ENCODE measurements at regions not wholly inside any gene's neighbourhood (a gene's known extent, or its start where the extent isn't known, plus 50 kb on each side); places are given as distances from the start of the nearest gene placed in this dataset.
"Not testable (repeated sequence)": the region's sequence is repeated elsewhere in the genome, so short reads cannot be mapped to it uniquely, and the experiment has no call there.

- DNase-seq, result no peak
Observed at GRCh38 chr6:167392631-167393316, 67.9 kb downstream of the TTLL2 start.

GRCh38 chr6:167393731-167394130 lies 68.8 kb downstream of the TTLL2 start:
- DNase-seq, result no peak

DNA sequence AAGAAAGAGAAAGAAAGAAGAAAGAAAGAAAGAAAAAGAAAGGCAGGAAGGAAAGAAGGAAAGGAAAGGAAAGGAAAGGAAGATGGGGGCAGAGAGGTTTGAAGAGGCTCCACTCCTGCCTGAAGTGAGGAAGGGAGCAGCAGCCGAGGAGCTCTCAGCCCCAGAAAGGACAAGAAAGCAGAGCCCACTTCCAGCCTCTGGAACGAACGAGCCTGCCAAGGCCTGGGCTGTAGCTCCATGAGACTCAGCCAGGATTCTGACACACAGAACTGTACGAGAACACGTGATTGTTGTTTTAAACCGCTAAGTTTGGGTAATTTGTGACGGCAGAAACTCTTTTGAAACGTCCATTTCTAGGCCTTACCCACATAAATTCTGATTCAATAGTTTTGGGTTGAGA lies 69.5 kb downstream of the TTLL2 start:
- no peak for DNase-seq

DNA sequence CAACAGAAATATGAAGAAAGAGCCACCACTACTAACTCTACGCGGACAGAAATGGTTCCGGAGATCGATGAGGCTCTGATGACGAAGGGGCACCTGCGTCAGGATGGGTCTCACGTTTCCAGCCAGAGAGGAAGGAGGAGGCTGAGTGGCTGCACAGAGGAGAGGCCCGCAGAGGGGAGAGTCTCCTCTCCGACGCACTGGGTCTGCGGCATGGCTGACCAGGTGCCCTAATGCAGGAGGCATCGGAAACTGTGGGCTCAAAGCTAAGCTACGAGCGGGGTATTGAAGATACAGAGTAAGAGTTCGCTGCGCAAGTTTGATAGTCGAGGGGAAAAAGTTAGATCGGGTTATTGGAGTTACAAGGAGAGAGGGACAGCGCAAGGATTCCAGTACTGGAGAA lies 69.9 kb downstream of the TTLL2 start:
- DNase-seq, result no peak

GRCh38 chr6:167396068-167396658 lies 71.3 kb downstream of the TTLL2 start:
- no peak for DNase-seq

DNA sequence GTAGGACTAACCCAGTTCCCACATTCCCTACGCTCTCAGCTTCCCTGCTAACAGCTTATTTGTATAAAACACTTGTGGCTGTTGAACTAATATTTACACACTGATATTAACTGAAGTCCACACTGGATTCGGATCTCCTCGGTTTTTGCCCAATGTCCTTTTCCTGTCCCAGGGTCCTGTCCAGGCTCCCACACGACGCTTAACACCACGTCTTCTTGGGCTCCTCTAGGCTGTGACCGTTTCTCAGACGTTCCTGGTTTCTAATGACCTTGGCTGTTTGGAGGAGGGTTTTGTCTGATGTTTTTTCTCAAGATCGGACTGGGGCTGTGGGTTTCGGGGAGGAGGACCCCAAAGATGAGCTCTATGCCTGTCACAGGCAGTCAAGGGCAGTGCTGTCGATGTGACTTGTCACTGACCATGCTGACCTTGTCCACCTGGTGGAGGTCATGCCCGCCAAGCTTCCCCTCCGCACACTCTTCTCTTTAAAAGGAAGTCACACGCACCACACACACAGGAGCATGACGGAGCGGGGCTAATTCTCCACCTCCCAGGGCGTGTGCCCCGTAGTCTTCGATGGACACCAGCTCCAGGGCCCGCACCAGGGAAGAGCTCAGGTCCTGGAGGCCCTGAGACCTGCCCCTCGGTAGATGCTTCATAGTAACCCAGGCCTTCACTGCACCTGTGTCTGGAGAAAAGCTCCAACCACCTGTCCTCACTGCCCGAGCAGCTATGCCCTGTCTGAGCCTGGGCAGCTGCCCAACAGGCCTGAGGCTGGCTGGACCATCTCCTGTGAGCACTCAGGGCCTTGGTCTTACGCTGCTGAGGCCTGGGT lies 72.0 kb downstream of the TTLL2 start:
- DNase-seq, result no peak

DNA sequence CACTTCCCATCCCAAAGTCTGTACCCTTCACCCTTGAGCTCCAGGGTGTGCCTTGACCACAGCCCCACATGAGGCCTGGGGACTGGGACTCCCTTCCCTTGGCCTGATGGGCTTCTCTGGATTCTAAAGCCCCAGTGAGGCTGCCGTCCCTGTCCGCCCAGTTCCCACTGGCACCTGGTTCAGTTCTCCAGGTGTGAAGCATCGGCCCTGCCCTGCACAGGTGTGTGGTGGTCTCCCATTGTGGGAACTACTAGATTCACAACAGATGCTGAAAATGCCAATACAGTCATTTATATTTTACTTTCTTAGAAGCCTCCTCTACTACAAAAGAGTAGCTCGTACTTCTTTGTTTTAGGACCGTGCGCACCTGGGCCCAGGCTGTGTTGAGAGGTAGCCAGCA lies 72.8 kb downstream of the TTLL2 start:
- no peak for DNase-seq

GRCh38 chr6:167398214-167399050 lies 73.5 kb downstream of the TTLL2 start:
- DNase-seq, result no peak

DNA sequence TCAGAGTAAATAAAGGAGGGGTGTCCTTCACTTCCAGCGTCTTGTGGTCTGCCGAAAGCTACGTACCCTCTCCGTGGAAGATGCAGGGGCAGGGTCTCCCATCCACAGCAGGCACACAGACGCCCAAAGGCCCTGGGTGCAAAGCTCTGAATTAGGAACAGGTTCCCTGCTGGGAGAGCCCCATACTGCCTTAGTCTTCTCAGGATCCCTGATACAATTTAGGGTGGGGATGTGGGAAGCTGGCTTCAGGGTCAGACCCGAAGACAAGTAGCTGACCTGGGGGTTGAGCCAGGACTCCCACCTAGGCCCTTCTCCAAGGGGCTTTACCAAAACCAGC lies 74.1 kb downstream of the TTLL2 start:
- DNase-seq, result no peak

- DNase-seq, result no peak
Observed at GRCh38 chr6:167399599-167399998, 74.7 kb downstream of the TTLL2 start.

DNA sequence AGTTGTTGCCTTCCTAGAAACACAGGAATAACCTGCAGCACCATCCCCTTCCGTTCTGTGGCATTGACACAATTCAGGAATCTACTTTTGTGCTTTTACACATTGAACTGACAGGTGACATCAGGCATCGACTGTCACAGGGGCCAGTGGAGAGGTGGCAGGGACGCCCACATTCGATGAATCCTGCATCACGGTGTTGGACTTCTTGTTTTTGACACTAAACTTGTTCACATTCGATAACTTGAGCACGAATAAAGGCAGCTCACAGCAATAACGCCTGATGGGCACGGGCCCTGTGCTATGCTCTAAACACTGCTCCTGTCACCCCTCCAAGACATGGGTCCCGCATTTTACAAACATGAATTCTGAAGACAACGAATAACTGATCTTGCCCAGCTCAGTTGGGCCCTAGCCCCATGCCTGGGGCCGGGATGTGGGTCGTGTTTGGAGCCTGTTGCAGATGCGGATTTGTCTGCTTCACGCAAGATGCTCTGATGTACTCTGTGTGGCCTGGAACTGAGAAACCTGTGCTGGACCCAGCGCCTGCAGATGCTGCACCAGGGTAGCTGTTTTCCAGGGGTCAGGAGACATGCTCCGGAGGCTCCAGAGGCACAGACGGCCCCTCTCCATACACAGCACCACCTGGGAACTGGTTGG lies 75.7 kb downstream of the TTLL2 start:
- DNase-seq, result no peak

DNA sequence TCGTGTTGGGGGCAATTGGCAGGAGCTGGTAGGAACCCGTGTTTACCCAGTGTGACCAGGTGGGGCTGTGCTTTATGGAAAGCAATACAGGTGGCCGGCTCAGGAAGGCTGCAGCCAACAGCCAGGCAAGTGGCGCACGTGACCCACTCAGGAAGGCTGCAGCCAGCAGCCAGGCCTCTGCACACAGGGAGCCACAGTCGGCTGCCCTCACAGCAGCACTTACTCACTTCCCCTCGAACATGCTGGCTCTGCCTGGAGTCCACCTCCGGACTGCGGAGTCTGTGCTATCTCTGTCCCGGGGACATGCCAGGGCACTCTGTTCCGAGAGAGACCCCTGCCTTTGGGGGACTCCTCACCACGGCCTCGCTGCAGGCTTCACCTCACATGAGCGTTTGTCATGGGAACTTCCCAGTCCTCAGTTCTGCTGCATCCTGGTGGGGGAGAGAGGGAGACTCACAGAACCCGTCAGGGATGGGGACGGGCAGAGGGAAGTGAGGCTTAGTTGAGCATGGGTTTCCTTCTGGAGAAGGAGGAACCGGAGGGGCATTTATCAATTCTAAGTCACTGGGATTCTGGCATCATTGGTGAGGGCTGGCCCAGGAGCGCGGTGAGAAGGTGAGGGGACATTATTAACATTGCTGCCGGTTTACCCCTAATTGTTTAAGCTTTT lies 76.8 kb downstream of the TTLL2 start:
- DNase-seq, result no peak

DNA sequence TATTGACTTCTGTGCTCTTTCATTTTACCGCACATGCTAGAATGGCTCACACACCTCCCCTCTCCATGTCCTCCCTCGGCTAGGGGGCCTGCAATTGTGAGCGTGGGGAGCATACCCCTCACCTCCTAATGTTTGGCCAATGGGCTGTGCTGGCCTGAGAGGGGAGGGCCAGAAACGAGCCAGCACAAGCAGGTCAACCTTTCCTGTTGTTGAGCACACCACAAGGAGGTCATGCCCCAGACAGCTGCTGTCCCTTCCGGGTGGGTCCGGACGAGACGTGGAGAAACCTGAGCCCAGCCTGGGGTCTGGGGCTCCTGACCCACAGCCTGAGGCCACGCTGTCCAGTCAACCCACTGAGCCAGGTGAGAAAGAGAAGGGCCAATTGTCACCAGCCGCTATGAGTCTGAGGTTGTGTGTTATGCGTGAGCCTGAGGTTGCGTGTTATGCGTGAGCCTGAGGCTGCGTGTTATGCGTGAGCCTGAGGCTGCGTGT lies 77.4 kb downstream of the TTLL2 start:
- no peak for DNase-seq

GRCh38 chr6:167403427-167403826 lies 78.5 kb downstream of the TTLL2 start:
- no peak for DNase-seq

DNA sequence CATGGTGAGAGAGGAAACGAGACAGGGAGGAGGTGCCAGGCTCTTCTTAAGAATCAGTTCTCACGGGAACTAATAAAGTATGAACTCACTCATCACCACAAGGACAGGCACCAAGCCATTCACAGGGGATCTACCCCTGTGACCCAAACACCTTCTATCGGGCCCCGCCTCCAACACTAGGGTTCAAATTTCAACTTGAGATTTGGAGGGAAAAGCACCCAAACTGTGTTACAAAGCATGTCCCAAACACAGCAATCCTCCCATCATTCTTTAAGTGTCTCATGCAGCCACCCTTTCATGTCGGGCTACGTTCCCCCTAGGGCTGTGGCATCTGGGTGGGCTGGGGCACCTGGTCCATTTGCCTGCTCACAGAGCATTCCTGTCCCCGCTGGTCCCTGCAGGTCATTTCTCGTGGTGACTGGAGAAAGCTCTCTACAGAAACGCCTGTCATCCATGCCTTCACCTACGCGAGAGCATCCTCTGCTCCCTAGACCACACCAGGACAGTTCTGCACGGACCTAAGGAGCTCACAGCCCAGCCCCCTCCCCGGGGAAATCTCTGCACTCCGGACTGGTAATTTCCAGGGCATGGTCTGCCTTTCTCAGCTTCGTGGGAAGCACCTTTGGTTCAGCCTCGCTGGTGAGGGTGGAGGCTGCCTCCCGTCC lies 79.6 kb downstream of the TTLL2 start:
- no peak for DNase-seq

GRCh38 chr6:167405778-167406532 lies 81.1 kb downstream of the TTLL2 start:
- no peak for DNase-seq

GRCh38 chr6:167406533-167407238 lies 81.8 kb downstream of the TTLL2 start:
- not testable (repeated sequence) for DNase-seq

DNA sequence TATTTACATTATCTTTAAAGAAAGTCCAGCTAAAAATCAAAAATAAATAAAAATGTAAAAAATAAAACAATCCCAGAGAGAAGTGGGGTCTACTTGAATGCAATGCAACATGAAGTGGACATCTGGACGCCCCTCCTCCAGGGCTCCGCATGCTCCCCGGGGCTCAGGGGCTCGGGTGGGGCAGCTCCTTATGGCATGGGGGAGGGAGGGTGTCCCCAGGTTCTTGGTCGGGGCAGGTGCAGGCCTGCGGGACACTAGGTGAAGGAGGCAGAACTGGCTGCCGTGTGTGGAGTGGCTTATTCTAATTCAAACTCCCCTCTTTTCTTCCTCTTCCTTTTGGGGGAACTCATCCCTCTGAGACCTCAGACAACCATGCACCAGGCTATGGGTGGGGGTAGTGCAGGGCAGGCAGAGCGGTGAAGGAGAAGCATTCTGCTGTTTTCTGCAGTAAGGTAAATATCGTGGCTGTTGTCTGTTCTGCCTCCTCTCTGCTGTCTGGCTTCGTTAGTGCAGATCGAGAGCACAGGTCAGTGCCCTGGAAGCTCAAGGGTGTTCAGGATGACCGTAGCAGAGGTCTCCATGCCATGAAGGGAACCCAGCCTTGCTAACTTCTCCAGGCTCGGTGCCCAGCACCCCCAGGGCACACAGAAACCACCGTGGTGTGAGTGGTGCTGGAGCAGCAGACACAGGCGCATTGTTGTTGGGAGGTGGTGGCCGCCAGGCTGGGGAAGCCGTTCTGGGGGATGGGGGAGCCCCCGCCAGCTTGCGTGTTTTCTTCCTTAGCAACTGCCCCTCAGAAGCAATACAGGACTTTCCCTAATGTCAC lies 82.6 kb downstream of the TTLL2 start:
- DNase-seq, result no peak

Measured in hippocampal formation (tissue), 2 donors.